Cardiac muscle cell (in vitro differentiated cells and primary cell): ENCODE measurements at regions not wholly inside any gene's neighbourhood (a gene's known extent, or its start where the extent isn't known, plus 50 kb on each side); places are given as distances from the start of the nearest gene placed in this dataset.
"Not testable (repeated sequence)": the region's sequence is repeated elsewhere in the genome, so short reads cannot be mapped to it uniquely, and the experiment has no call there.

Experiments
- DNase-seq, 2 donors: peaks; one replicate each; pipeline versions ENCODE4 v3.0.0 to v3.0.0-alpha.2; 2010 to 2017; ENCODE audit warnings: low read depth in 1 of 2, low spot score in 1 of 2
- H3K27ac ChIP-seq: fragments of 200-600 bp; sonication (generic); 2 replicates; pipeline ENCODE4 v1.5.1; 2016
- H3K27me3 ChIP-seq: fragments of 200-600 bp; sonication (generic); 2 replicates; pipeline ENCODE4 v1.6.0; 2016; ENCODE audit warnings: control low read depth
- H3K36me3 ChIP-seq: fragments of 200-600 bp; sonication (generic); 2 replicates; pipeline ENCODE4 v1.5.1; 2016; ENCODE audit warnings: control low read depth
- H3K4me1 ChIP-seq: fragments of 200-600 bp; sonication (generic); 2 replicates; pipeline ENCODE4 v1.8.1; 2017; ENCODE audit warnings: low read depth, mild to moderate bottlenecking, mixed run types
- H3K4me3 ChIP-seq: fragments of 200-600 bp; sonication (generic); 2 replicates; pipeline ENCODE4 v1.5.1; 2016; ENCODE audit warnings: mild to moderate bottlenecking
- H3K9me3 ChIP-seq: fragments of 200-600 bp; sonication (generic); 2 replicates; pipeline ENCODE4 v1.5.1; 2017; ENCODE audit warnings: low read depth, mild to moderate bottlenecking, control low read depth
- CTCF ChIP-seq: IDR thresholded peaks from 2 replicates; pipeline ENCODE4 v1.5.1; 2012; ENCODE audit warnings: low read depth, mild to moderate bottlenecking, low read length

- no peak overlapping the region for H3K4me3 ChIP-seq
- no peaks in the 10 kb centered on the region for H3K9me3 ChIP-seq
- TF ChIP-seq CTCF = no peak
- H3K4me1 ChIP-seq = no peaks in the 10 kb centered on the region
- no peak overlapping the region for H3K27ac ChIP-seq
- no peaks in the 10 kb centered on the region for H3K36me3 ChIP-seq
- no peak for DNase-seq
- H3K27me3 ChIP-seq = no peaks in the 10 kb centered on the region
These were observed 181.7 kb downstream of the BANP start for GRCh38 chr16:88132836-88133506.

- Histone ChIP-seq H3K27ac (no peak overlapping the region), H3K27me3 (no peaks in the 10 kb centered on the region), H3K9me3 (no peaks in the 10 kb centered on the region), H3K4me1 (no peaks in the 10 kb centered on the region), H3K36me3 (no peaks in the 10 kb centered on the region), H3K4me3 (no peak overlapping the region)
- no peak for TF ChIP-seq CTCF
- no peak for DNase-seq
These were observed 182.2 kb downstream of the BANP start for GRCh38 chr16:88133507-88133843.

- DNase-seq, H3K27me3 ChIP-seq, H3K27ac ChIP-seq: not testable (repeated sequence)
These were observed 183.1 kb downstream of the BANP start for GRCh38 chr16:88134172-88134898.

GRCh38 chr16:88134899-88135682 is 183.9 kb downstream of the BANP start:
- not testable (repeated sequence) for H3K36me3 ChIP-seq

More at GRCh38 chr16:88134172-88134898, 183.1 kb downstream of the BANP start:
- not testable (repeated sequence) for H3K36me3 ChIP-seq, H3K4me1 ChIP-seq, H3K4me3 ChIP-seq, H3K9me3 ChIP-seq

GRCh38 chr16:88136211-88136713 is 185.0 kb downstream of the BANP start:
- not testable (repeated sequence) for H3K27ac ChIP-seq, H3K4me3 ChIP-seq, H3K27me3 ChIP-seq

More at GRCh38 chr16:88134899-88135682, 183.9 kb downstream of the BANP start:
- not testable (repeated sequence) for H3K9me3 ChIP-seq, H3K27ac ChIP-seq, H3K4me1 ChIP-seq, H3K4me3 ChIP-seq, DNase-seq, H3K27me3 ChIP-seq

GRCh38 chr16:88136939-88137338 is 185.7 kb downstream of the BANP start:
- H3K36me3 ChIP-seq, DNase-seq, H3K4me3 ChIP-seq, H3K27me3 ChIP-seq, H3K9me3 ChIP-seq, H3K4me1 ChIP-seq, H3K27ac ChIP-seq: not testable (repeated sequence)

More at GRCh38 chr16:88136211-88136713, 185.0 kb downstream of the BANP start:
- not testable (repeated sequence) for H3K9me3 ChIP-seq, H3K36me3 ChIP-seq, H3K4me1 ChIP-seq, DNase-seq

- H3K27me3 ChIP-seq, H3K36me3 ChIP-seq, H3K4me3 ChIP-seq, H3K27ac ChIP-seq, H3K4me1 ChIP-seq, DNase-seq, H3K9me3 ChIP-seq: not testable (repeated sequence)
These were observed 187.9 kb downstream of the BANP start for GRCh38 chr16:88139141-88139540.

- H3K27ac ChIP-seq, DNase-seq: not testable (repeated sequence)
These were observed 189.0 kb downstream of the BANP start for GRCh38 chr16:88140195-88140594.

More at GRCh38 chr16:88140195-88140594, 189.0 kb downstream of the BANP start:
- H3K4me1 ChIP-seq, H3K36me3 ChIP-seq, H3K27me3 ChIP-seq, H3K9me3 ChIP-seq, H3K4me3 ChIP-seq: not testable (repeated sequence)
